D721Med (cell line): ENCODE measurements at regions not wholly inside any gene's neighbourhood (a gene's known extent, or its start where the extent isn't known, plus 50 kb on each side); places are given as distances from the start of the nearest gene placed in this dataset.
"Not testable (repeated sequence)": the region's sequence is repeated elsewhere in the genome, so short reads cannot be mapped to it uniquely, and the experiment has no call there.

Source experiments
- DNase-seq: peaks from one replicate; pipeline ENCODE4 v3.0.0; 2011; ENCODE audit warnings: low spot score; ENCODE audit not compliant: insufficient read length
- FAIRE-seq: peaks from 2 replicates; lab custom pipeline; 2011; peaks lifted over from hg19 to GRCh38; lab: Jason Lieb, UNC
- TF ChIP-seq, protein P1 (sequence below): IDR thresholded peaks from 2 replicates; pipeline ENCODE4 v1.5.1; 2012; ENCODE audit warnings: mild to moderate bottlenecking, control low read depth; ENCODE audit not compliant: insufficient read depth; ENCODE audit errors: missing control alignments

DNA sequence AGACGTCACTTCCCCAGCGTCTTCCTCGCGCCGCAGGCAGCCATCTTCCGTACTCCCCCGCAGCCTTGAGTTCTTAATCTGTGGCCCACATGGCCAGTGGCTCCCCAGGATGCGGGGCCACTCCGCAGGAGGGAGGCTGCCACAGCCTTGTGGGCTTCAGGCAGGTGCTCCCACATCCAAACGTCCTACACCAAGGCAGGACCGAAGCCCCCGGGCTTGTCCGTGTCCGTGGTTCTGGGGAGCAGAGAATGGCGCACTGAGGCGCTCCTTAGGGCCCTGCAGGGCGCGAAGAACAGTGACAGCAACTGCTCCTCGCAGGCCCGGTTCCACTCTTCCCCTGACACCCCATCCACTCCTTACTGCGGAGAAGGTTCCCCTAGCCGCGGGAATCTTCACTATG is 755.8 kb downstream of the PRIM2 start:
- DNase-seq (no peak), FAIRE-seq (no peak)
- TF ChIP-seq, protein P1, sequence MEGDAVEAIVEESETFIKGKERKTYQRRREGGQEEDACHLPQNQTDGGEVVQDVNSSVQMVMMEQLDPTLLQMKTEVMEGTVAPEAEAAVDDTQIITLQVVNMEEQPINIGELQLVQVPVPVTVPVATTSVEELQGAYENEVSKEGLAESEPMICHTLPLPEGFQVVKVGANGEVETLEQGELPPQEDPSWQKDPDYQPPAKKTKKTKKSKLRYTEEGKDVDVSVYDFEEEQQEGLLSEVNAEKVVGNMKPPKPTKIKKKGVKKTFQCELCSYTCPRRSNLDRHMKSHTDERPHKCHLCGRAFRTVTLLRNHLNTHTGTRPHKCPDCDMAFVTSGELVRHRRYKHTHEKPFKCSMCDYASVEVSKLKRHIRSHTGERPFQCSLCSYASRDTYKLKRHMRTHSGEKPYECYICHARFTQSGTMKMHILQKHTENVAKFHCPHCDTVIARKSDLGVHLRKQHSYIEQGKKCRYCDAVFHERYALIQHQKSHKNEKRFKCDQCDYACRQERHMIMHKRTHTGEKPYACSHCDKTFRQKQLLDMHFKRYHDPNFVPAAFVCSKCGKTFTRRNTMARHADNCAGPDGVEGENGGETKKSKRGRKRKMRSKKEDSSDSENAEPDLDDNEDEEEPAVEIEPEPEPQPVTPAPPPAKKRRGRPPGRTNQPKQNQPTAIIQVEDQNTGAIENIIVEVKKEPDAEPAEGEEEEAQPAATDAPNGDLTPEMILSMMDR = no peak

DNA sequence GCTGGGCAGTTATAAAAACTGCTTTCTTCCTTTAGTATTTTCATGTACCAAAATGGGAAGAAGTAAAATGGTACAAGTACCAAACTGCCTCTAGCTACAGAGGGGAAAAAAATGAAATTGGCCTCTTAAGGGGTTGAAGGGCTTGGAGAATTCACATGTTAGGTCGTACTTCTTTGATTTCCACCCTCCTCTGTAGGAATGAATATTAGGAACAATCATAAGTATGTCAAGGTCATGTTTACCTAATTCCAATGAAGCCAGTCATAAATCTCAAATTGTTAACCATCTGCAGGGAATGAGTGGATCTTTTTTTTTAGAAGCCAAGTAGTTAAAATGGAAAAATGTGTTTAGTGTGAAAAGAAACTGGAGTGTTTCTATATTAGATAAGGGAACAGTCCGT is 772.6 kb downstream of the PRIM2 start:
- not testable (repeated sequence) for DNase-seq
- peak; percentile 85 for FAIRE-seq

DNA sequence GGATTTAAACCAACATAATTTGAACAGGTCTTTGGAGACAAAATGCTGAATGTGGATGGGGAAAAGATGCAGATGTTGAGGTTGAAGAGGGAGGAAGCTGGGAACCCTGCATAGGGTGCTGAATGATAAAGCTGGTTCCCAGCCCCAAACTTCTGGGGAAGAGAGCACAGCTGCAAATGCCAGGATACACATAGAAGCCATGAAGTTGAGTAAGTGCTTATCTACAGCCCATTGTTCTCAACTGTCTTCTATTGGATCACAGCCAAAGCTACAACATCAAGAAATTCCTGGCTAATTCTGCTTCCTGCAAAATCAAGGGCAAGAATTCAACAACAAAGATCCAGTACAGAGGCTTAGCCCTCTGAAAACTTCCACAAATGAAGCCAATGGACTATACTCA is 779.8 kb downstream of the PRIM2 start:
- not testable (repeated sequence) for DNase-seq, FAIRE-seq

DNA sequence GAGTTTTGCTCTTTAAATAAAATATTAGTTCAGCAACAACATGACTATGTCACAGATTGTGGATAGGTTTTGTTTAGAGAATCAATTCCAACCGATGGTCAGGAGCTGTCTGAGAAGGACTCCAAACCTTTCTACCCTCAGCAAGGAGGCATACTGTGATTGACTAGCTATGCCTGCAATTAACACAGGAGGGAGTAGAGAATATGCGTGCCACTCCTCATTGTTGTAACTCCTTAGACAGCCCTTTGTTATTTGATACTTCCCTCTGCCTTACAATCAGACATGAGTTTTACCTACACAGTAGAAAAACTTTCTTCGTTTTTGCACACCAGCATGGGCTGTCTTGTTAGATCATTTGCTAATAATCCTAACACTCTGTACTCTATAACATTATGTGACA is 796.5 kb downstream of the PRIM2 start:
- FAIRE-seq (no peak), DNase-seq (no peak)
- TF ChIP-seq, protein P1 = no peak

DNA sequence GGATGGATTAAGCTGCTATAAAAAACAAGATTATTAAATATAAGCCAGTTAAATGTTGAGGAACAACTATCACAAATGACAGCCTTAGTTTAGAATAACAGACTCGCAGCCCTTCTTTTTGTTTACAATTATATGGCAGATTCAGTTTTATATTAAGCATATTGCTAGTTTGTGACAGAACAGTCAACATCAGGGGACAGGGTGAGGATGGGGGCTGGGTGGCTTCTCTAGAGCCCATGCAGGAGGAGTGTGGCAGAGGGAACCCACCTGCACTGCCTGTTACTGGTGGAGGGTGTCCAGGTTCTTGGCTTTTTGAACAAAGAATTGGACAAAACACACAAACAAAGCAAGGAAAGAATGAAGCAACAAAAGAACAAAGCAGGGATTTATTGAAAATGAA is 799.7 kb downstream of the PRIM2 start:
- FAIRE-seq, DNase-seq: not testable (repeated sequence)

DNA sequence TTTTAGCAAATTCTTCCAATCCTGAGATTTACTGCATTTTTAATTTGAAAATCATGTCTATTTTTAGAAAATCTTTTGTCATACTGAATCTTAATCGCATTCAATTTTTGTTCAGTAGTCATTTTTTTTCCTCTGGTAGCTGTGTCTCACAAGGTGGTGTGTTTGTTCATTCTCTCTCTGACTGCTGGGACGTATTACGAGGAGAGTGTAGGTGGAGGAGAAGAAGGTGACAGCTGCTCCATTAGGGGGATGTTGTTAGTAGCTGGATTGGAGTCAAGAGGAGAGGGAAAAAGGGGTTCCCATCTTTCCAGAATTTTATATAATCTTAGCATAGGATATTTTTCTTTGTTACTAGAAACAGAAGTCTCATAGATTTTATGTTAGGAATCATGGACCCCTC is 804.2 kb downstream of the PRIM2 start:
- not testable (repeated sequence) for DNase-seq, FAIRE-seq

DNA sequence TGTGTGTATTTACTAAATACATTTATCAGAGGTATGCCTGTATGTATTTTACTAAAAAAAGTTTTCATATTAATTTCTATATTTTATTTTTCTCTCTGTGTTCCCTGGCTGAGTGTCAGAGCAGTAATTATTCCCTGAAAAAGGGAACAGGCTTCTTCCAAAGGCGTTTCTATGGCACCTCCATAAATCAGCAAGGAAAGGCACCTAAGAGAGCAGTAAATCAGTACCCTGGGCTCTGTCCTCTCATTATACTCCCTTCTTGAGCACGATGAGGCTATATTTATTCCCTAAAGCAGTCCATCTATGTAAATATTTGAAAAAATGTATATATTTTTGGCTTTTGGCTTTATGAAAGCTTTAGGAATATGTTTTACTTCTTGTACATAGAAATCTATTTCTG is 806.3 kb downstream of the PRIM2 start:
- not testable (repeated sequence) for FAIRE-seq, DNase-seq

DNA sequence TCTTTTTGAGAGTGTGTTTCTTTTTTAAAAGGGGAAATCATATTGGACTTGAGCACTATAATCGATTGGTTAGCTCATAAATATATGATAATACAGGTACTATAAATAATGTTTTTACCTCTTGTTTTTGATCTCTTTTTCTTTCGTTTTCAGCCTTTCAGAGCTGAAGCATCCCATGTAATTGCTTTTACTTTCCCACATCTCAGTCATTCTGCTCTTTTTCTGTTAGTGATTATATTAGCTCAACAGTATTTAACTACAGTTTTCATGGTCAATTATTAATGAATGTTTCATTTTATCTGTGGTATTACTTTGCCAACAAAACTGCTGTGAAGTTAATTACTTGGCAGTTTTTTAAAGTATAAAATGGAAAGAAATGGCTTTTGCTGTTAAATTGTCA is 811.1 kb downstream of the PRIM2 start:
- DNase-seq, FAIRE-seq: not testable (repeated sequence)

DNA sequence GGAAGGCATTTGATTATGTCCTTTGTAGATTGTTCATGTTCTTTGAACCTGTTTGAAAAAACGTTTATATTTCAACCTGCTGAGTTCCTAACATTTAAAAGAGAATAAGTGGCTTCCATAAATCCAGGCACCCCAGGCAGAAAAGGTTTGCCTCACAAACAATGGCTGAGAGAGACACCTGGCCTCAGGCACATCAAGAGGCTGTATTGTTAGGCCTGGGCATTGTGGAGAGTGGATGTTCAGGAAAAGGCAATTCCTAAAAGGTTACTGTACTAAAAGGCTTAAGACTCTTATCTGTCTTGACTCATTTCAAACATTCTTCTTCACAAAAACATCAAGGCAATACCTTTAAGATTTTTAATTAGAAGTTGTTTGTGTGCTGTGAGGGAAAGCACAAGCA is 811.7 kb downstream of the PRIM2 start:
- peak; percentile 67 for FAIRE-seq
- not testable (repeated sequence) for DNase-seq

DNA sequence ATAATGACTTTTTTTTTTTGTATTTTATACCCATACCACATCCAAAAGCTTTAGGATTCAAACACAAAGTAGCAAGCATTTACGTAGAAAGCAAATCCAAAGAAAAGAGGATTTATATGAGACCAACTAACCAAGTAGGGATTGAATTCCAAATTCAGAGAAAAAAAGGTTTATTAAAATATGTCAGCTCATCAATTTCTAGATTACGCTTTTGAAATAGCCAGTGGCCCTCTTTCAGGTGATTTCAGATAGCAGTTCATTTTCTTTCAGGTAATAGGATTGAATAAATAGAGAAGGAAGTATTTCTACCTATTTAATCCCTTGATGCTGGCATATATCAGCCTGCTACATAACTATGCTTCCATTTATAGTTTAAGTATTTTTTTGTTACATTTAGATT is 822.3 kb downstream of the PRIM2 start:
- not testable (repeated sequence) for DNase-seq, FAIRE-seq

DNA sequence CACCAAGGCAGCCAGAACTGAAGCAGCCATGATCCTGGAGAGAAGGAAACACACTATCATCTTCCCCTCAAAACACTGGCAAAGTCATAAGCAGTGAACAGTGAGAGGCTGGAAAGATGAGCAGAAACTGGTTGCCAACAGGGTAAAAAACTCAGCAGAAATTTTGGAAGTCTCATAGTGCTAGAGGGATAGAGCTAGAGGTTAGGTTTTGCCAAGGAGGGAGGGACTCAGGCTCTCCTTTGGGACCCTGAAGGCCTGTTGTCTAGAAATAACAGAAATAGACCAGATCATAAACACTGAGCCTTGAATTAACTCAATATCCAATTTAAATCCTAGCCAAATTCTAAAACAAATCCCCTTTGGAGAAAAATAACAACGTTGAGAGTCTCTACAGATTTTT is 853.6 kb downstream of the PRIM2 start:
- not testable (repeated sequence) for FAIRE-seq, DNase-seq

DNA sequence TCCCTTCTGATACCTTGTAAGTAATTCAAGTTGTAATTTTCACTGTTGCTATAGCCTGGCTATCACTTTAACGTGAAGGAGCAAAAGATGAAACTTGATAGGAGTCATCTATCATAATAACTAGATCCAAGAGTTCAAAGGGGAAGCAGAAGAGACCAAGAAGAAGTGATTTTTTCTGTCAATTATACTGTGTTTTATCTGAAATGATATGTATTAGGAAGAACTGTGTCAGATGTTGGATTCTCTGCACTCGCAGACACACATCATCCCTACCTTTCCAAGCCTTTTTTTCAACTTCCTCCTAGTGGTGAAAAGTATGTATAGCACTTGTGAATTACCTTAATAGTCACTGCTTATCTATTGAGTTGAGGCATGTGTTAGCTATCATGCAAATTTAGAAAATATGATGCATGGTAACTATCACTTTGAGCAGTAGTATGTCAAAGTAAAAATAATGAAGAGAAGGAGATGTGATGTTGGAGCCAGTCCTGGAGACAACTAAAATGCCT is 864.2 kb downstream of the PRIM2 start:
- peak; percentile 94 for FAIRE-seq
- not testable (repeated sequence) for DNase-seq

DNA sequence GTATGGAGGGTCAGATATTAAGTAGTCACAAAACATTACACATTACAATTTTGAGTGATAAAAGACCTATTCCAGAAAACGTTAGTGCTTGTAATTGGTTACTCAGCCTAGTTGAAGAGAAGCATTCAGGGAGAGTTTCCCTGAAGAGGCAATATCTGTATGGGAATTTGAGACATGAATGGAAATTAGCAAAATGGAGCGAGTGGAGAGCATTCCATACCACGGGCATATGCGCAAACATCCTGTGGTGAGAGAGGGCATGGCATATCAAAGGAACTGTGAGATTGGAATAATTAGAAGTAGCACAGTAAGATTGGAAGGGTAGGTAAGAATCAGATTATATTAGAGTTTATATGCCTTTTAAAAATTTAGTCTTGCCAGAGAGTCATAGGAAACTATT is 867.9 kb downstream of the PRIM2 start:
- not testable (repeated sequence) for DNase-seq
- peak; percentile 84 for FAIRE-seq

DNA sequence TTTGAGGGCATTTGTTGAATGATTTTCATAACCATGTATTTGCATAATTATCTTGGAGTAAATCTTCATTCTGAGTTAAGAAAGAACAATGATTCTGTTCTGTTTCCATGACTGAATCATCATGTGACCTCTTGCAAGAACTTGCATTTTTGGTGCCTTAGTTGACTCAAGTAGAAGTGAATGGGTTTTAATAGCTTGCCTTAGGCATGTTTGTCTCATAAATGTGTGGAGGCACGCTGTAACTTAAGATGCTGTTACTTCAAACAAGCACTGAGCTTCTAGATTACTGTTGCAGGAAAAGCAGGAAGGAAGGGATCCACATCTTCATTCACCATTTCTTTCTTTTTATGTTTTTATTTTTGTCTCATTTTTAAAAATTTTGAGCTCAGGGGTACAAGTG is 875.8 kb downstream of the PRIM2 start:
- peak; percentile 21 for FAIRE-seq
- DNase-seq = not testable (repeated sequence)
